Esophagus muscularis mucosa (tissue), 3 donors: ENCODE measurements at regions not wholly inside any gene's neighbourhood (a gene's known extent, or its start where the extent isn't known, plus 50 kb on each side); places are given as distances from the start of the nearest gene placed in this dataset.

ENCODE experiments used
- CTCF ChIP-seq, 3 experiments: fragments of 200-600 bp in 2 of 3; fragments of 450-650 bp in 1 of 3; sonication (generic) in 2 of 3; IDR thresholded peaks; one replicate each; pipeline ENCODE4 v1.5.1; 2017 to 2019; ENCODE audit warnings: antibody characterized with exemption in 3 of 3, mild to moderate bottlenecking in 2 of 3, moderate library complexity in 1 of 3
- POLR2A ChIP-seq: fragments of 450-650 bp; IDR thresholded peaks from one replicate; pipeline ENCODE4 v1.6.1; 2017; ENCODE audit warnings: antibody characterized with exemption, moderate library complexity, mild to moderate bottlenecking, low read depth

GRCh38 chr14:22227084-22227483, 361.9 kb downstream of the DAD1 start:
- TF ChIP-seq CTCF (IDR thresholded peaks at IDR 0.05) (no peak), POLR2A (no peak)
